PFSK-1 (cell line): ENCODE measurements at regions not wholly inside any gene's neighbourhood (a gene's known extent, or its start where the extent isn't known, plus 50 kb on each side); places are given as distances from the start of the nearest gene placed in this dataset.

ENCODE experiments used
- FOXP2 ChIP-seq: optimal IDR thresholded peaks from 2 replicates; pipeline ENCODE3; 2011; ENCODE audit warnings: borderline replicate concordance, control low read depth, inconsistent platforms; ENCODE audit not compliant: insufficient read depth; ENCODE audit errors: extremely low read length, extremely low read depth
- POLR2AphosphoS5 ChIP-seq: IDR thresholded peaks from 2 replicates; pipeline ENCODE4 v1.6.1; 2012; ENCODE audit warnings: low read depth, mild to moderate bottlenecking, control low read depth, low read length, moderate library complexity
- REST ChIP-seq, 2 experiments: IDR thresholded peaks; 2 replicates each; pipeline versions ENCODE4 v1.6.1 to v1.8.0; 2011 to 2012; ENCODE audit warnings: low read depth in 2 of 2, low read length in 2 of 2, control low read depth in 1 of 2, inconsistent platforms in 1 of 2, mild to moderate bottlenecking in 1 of 2, moderate library complexity in 1 of 2; ENCODE audit not compliant: insufficient read depth in 1 of 2
- SIN3A ChIP-seq: IDR thresholded peaks from 2 replicates; pipeline ENCODE4 v1.6.1; 2012; ENCODE audit warnings: mild to moderate bottlenecking, low read length, moderate library complexity, borderline replicate concordance; ENCODE audit not compliant: insufficient read depth
- TAF1 ChIP-seq: IDR thresholded peaks from 2 replicates; pipeline ENCODE4 v1.6.1; 2012; ENCODE audit warnings: low read length, control low read depth, borderline replicate concordance; ENCODE audit not compliant: insufficient read depth

GRCh38 chr9:30697958-30698357, 1686.5 kb upstream of the ACO1 start:
- TF ChIP-seq FOXP2 (no peak), POLR2AphosphoS5 (no peak), TAF1 (no peak), SIN3A (no peak), REST (IDR thresholded peaks at IDR 0.05; ENCODE audit: insufficient read depth in 1 of 2, low read depth in 2 of 2, low read length in 2 of 2) (no peak)

- TF ChIP-seq TAF1, result no peak
- TF ChIP-seq POLR2AphosphoS5, result no peak
- TF ChIP-seq FOXP2, result no peak
- TF ChIP-seq SIN3A, result no peak
- TF ChIP-seq REST (IDR thresholded peaks at IDR 0.05; ENCODE audit: insufficient read depth in 1 of 2, low read depth in 2 of 2, low read length in 2 of 2), result no peak
These were observed 1672.9 kb upstream of the ACO1 start for GRCh38 chr9:30711591-30711990.

- TF ChIP-seq REST (IDR thresholded peaks at IDR 0.05; ENCODE audit: insufficient read depth in 1 of 2, low read depth in 2 of 2, low read length in 2 of 2), result no peak
- no peak for TF ChIP-seq TAF1
- no peak for TF ChIP-seq SIN3A
- no peak for TF ChIP-seq POLR2AphosphoS5
- TF ChIP-seq FOXP2, result no peak
These were observed 1671.2 kb upstream of the ACO1 start for GRCh38 chr9:30713243-30713642.

GRCh38 chr9:30714389-30714788, 1670.1 kb upstream of the ACO1 start:
- no peak for TF ChIP-seq TAF1
- TF ChIP-seq SIN3A, result no peak
- no peak for TF ChIP-seq REST (IDR thresholded peaks at IDR 0.05; ENCODE audit: insufficient read depth in 1 of 2, low read depth in 2 of 2, low read length in 2 of 2)
- no peak for TF ChIP-seq POLR2AphosphoS5
- no peak for TF ChIP-seq FOXP2

- TF ChIP-seq SIN3A (no peak), TAF1 (no peak), POLR2AphosphoS5 (no peak), REST (IDR thresholded peaks at IDR 0.05; ENCODE audit: insufficient read depth in 1 of 2, low read depth in 2 of 2, low read length in 2 of 2) (no peak), FOXP2 (no peak)
These were observed 1666.0 kb upstream of the ACO1 start for GRCh38 chr9:30718483-30718882.
